ENCODE measurements at regions not wholly inside any gene's neighbourhood (a gene's known extent, or its start where the extent isn't known, plus 50 kb on each side); places are given as distances from the start of the nearest gene placed in this dataset.
A peak's percentile ranks its signal among the peaks of the same experiment; 100 is the strongest.
"Not testable (repeated sequence)": the region's sequence is repeated elsewhere in the genome, so short reads cannot be mapped to it uniquely, and the experiment has no call there.

GRCh38 chr11:7143908-7144307 lies 55.1 kb downstream of the RBMXL2 start:
- peak in 1 of 14 donors; percentile 14 for DNase-seq

GRCh38 chr11:7150104-7150503 lies 61.3 kb downstream of the RBMXL2 start:
- DNase-seq, result not testable (repeated sequence)

GRCh38 chr11:7154881-7155361 lies 66.1 kb downstream of the RBMXL2 start:
- DNase-seq, result peak in 1 of 14 donors; percentile 29

GRCh38 chr11:7160814-7161489 lies 72.2 kb downstream of the RBMXL2 start:
- no peak for DNase-seq

- no peak for DNase-seq
Measured at GRCh38 chr11:7165911-7166310, 77.1 kb downstream of the RBMXL2 start.

- no peak for DNase-seq
Measured at GRCh38 chr11:7167976-7168740, 79.4 kb downstream of the RBMXL2 start.

- no peak for DNase-seq
Measured at GRCh38 chr11:7168741-7168990, 79.9 kb downstream of the RBMXL2 start.

- no peak for DNase-seq
Measured at GRCh38 chr11:7170431-7170830, 81.3 kb upstream of the SYT9 start.

GRCh38 chr11:7175007-7175406 lies 76.7 kb upstream of the SYT9 start:
- DNase-seq, result no peak

- no peak for DNase-seq
Measured at GRCh38 chr11:7186190-7186589, 65.5 kb upstream of the SYT9 start.

GRCh38 chr11:7186676-7187075 lies 65.0 kb upstream of the SYT9 start:
- no peak for DNase-seq

GRCh38 chr11:7192785-7193184 lies 58.9 kb upstream of the SYT9 start:
- DNase-seq, result not testable (repeated sequence)

- DNase-seq, result no peak
Measured at GRCh38 chr11:7196396-7197146, 55.1 kb upstream of the SYT9 start.

- DNase-seq, result no peak
Measured at GRCh38 chr11:7197469-7197868, 54.2 kb upstream of the SYT9 start.

Measured in C1 segment of cervical spinal cord (tissue), 14 donors.